HG03520 (cell line): ENCODE measurements at regions not wholly inside any gene's neighbourhood (a gene's known extent, or its start where the extent isn't known, plus 50 kb on each side); places are given as distances from the start of the nearest gene placed in this dataset.
"Not testable (repeated sequence)": the region's sequence is repeated elsewhere in the genome, so short reads cannot be mapped to it uniquely, and the experiment has no call there.

Experiments used
- ATAC-seq: cut with Tn5 transposase; IDR thresholded peaks from one replicate; pipeline ENCODE4 v1.9.1; 2021; ENCODE audit warnings: mild to moderate bottlenecking, moderate library complexity; ENCODE audit not compliant: unreplicated experiment

- no peak for ATAC-seq
Measured at GRCh38 chr10:111261081-111261615, 184.3 kb downstream of the ADRA2A start.

- no peak for ATAC-seq
Measured at GRCh38 chr10:111265341-111265740, 188.5 kb downstream of the ADRA2A start.

- no peak for ATAC-seq
Measured at GRCh38 chr10:111266165-111266564, 189.3 kb downstream of the ADRA2A start.

- ATAC-seq: no peak
Measured at GRCh38 chr10:111267673-111268072, 190.8 kb downstream of the ADRA2A start.

GRCh38 chr10:111273235-111273634, 196.4 kb downstream of the ADRA2A start:
- ATAC-seq: no peak

GRCh38 chr10:111273635-111274034, 196.8 kb downstream of the ADRA2A start:
- ATAC-seq: no peak

- ATAC-seq: no peak
Measured at GRCh38 chr10:111275091-111275490, 198.3 kb downstream of the ADRA2A start.

- ATAC-seq: no peak
Measured at GRCh38 chr10:111277661-111278060, 200.8 kb downstream of the ADRA2A start.

GRCh38 chr10:111278266-111278665, 201.4 kb downstream of the ADRA2A start:
- ATAC-seq: no peak

- no peak for ATAC-seq
Measured at GRCh38 chr10:111281516-111281915, 204.7 kb downstream of the ADRA2A start.

GRCh38 chr10:111289461-111289860, 212.6 kb downstream of the ADRA2A start:
- ATAC-seq: no peak

GRCh38 chr10:111290649-111291048, 213.8 kb downstream of the ADRA2A start:
- no peak for ATAC-seq

- no peak for ATAC-seq
Measured at GRCh38 chr10:111295788-111296187, 219.0 kb downstream of the ADRA2A start.

GRCh38 chr10:111297351-111297848, 220.6 kb downstream of the ADRA2A start:
- ATAC-seq: no peak

GRCh38 chr10:111298031-111298430, 221.2 kb downstream of the ADRA2A start:
- ATAC-seq: no peak

- no peak for ATAC-seq
Measured at GRCh38 chr10:111299037-111299436, 222.2 kb downstream of the ADRA2A start.

- ATAC-seq: no peak
Measured at GRCh38 chr10:111303887-111304286, 227.1 kb downstream of the ADRA2A start.

- ATAC-seq: no peak
Measured at GRCh38 chr10:111316722-111317212, 239.9 kb downstream of the ADRA2A start.

- no peak for ATAC-seq
Measured at GRCh38 chr10:111319866-111320265, 243.0 kb downstream of the ADRA2A start.

- no peak for ATAC-seq
Measured at GRCh38 chr10:111323389-111323966, 246.6 kb downstream of the ADRA2A start.

GRCh38 chr10:111332174-111332573, 255.3 kb downstream of the ADRA2A start:
- not testable (repeated sequence) for ATAC-seq

GRCh38 chr10:111335826-111336225, 259.0 kb downstream of the ADRA2A start:
- no peak for ATAC-seq

GRCh38 chr10:111338035-111338434, 261.2 kb downstream of the ADRA2A start:
- ATAC-seq: no peak
